OCI-LY3 (cell line): ENCODE measurements at regions not wholly inside any gene's neighbourhood (a gene's known extent, or its start where the extent isn't known, plus 50 kb on each side); places are given as distances from the start of the nearest gene placed in this dataset.

Experiments used
- H2AFZ ChIP-seq: fragments of 200-600, 300-600 bp; shearing (Covaris generic); 2 replicates; pipeline ENCODE4 v1.6.0; 2014; ENCODE audit warnings: antibody characterized with exemption, low read depth, low read length
- H3K27ac ChIP-seq: fragments of 200-600, 300-600 bp; sonication (generic); 2 replicates; pipeline ENCODE4 v1.5.1; 2014; ENCODE audit warnings: mild to moderate bottlenecking, low read length, moderate library complexity, mixed read lengths
- H3K27me3 ChIP-seq: fragments of 200-600, 300-600 bp; sonication (generic); 2 replicates; pipeline ENCODE4 v1.6.1; 2014; ENCODE audit warnings: low read depth, low read length, mixed read lengths
- H3K36me3 ChIP-seq: fragments of 200-600, 300-600 bp; sonication (generic); replicated peaks from 2 replicates; pipeline ENCODE3; 2014; ENCODE audit warnings: low read depth, low read length, mixed read lengths
- H3K4me1 ChIP-seq: fragments of 300-600, 200-600 bp; sonication (generic); 2 replicates; pipeline ENCODE4 v1.6.1; 2014; ENCODE audit warnings: low read length, mixed read lengths
- H3K4me2 ChIP-seq: fragments of 200-600, 300-600 bp; sonication (generic); 2 replicates; pipeline ENCODE4 v1.6.1; 2014; ENCODE audit warnings: low read length, mixed read lengths
- H3K4me3 ChIP-seq: fragments of 300-600, 200-600 bp; sonication (generic); 2 replicates; pipeline ENCODE4 v1.5.1; 2014; ENCODE audit warnings: antibody characterized with exemption, mild to moderate bottlenecking, low read length, moderate library complexity
- H3K79me2 ChIP-seq: fragments of 300-600, 200-600 bp; shearing (Covaris generic); 2 replicates; pipeline ENCODE4 v1.6.1; 2014; ENCODE audit warnings: mild to moderate bottlenecking, low read length, mixed read lengths
- H3K9ac ChIP-seq: fragments of 300-600, 200-600 bp; shearing (Covaris generic); 2 replicates; pipeline ENCODE4 v1.6.0; 2014; ENCODE audit warnings: mild to moderate bottlenecking, low read length, moderate library complexity
- H3K9me3 ChIP-seq: fragments of 200-600, 300-600 bp; shearing (Covaris generic); 2 replicates; pipeline ENCODE4 v1.6.1; 2014; ENCODE audit warnings: low read length, mixed read lengths; ENCODE audit not compliant: insufficient read depth
- H4K20me1 ChIP-seq: fragments of 200-600, 300-600 bp; sonication (generic); 2 replicates; pipeline ENCODE4 v1.6.1; 2016; ENCODE audit warnings: low read length, mixed read lengths; ENCODE audit not compliant: insufficient read depth
- CTCF ChIP-seq: fragments of 200-600, 300-600 bp; sonication (generic); IDR thresholded peaks from 2 replicates; pipeline ENCODE4 v1.5.1; 2014; ENCODE audit warnings: antibody characterized with exemption, low read length, low read depth
- EZH2phosphoT487 ChIP-seq: fragments of 200-600 bp; shearing (Covaris generic); IDR thresholded peaks from 2 replicates; pipeline ENCODE4 v1.6.1; 2018; ENCODE audit warnings: antibody characterized with exemption, mixed run types, low read depth

- no peaks in the 10 kb centered on the region for H3K27me3 ChIP-seq
- no peaks in the 10 kb centered on the region for H3K79me2 ChIP-seq
- no peaks in the 10 kb centered on the region for H3K36me3 ChIP-seq
- H2AFZ ChIP-seq = no peak overlapping the region
- H3K4me2 ChIP-seq = no peak overlapping the region
- no peak overlapping the region for H3K27ac ChIP-seq
- no peak overlapping the region for H3K9ac ChIP-seq
- no peaks in the 10 kb centered on the region for H4K20me1 ChIP-seq
- no peaks in the 10 kb centered on the region for H3K4me1 ChIP-seq
- H3K4me3 ChIP-seq = no peak overlapping the region
- H3K9me3 ChIP-seq = no peaks in the 10 kb centered on the region
- TF ChIP-seq CTCF (no peak), EZH2phosphoT487 (no peak)
Observed at GRCh38 chr4:23648854-23649596, 240.8 kb downstream of the PPARGC1A start.

- TF ChIP-seq EZH2phosphoT487 (no peak), CTCF (no peak)
- Histone ChIP-seq H3K36me3 (no peaks in the 10 kb centered on the region), H3K27ac (no peak overlapping the region), H3K4me1 (no peaks in the 10 kb centered on the region), H3K27me3 (no peaks in the 10 kb centered on the region), H3K9me3 (no peaks in the 10 kb centered on the region), H3K9ac (no peak overlapping the region), H3K79me2 (no peaks in the 10 kb centered on the region), H3K4me2 (no peak overlapping the region), H2AFZ (no peak overlapping the region), H4K20me1 (no peaks in the 10 kb centered on the region), H3K4me3 (no peak overlapping the region)
Observed at GRCh38 chr4:23635468-23635867, 254.4 kb downstream of the PPARGC1A start.

- TF ChIP-seq EZH2phosphoT487 (no peak), CTCF (no peak)
- no peak overlapping the region for H2AFZ ChIP-seq
- H4K20me1 ChIP-seq = no peaks in the 10 kb centered on the region
- no peaks in the 10 kb centered on the region for H3K27me3 ChIP-seq
- no peak overlapping the region for H3K4me3 ChIP-seq
- no peaks in the 10 kb centered on the region for H3K9me3 ChIP-seq
- no peak overlapping the region for H3K4me2 ChIP-seq
- H3K4me1 ChIP-seq = no peaks in the 10 kb centered on the region
- H3K36me3 ChIP-seq = no peaks in the 10 kb centered on the region
- H3K79me2 ChIP-seq = no peaks in the 10 kb centered on the region
- no peak overlapping the region for H3K9ac ChIP-seq
- H3K27ac ChIP-seq = no peak overlapping the region
Observed at GRCh38 chr4:23631255-23631950, 258.4 kb downstream of the PPARGC1A start.

- Histone ChIP-seq H3K27me3 (no peaks in the 10 kb centered on the region), H3K27ac (no peak overlapping the region), H3K9me3 (no peaks in the 10 kb centered on the region), H3K36me3 (no peaks in the 10 kb centered on the region), H3K79me2 (no peaks in the 10 kb centered on the region), H3K9ac (no peak overlapping the region), H2AFZ (no peak overlapping the region), H4K20me1 (no peaks in the 10 kb centered on the region), H3K4me2 (no peak overlapping the region), H3K4me3 (no peak overlapping the region), H3K4me1 (no peaks in the 10 kb centered on the region)
- TF ChIP-seq CTCF (no peak), EZH2phosphoT487 (no peak)
Observed at GRCh38 chr4:23630110-23630509, 259.7 kb downstream of the PPARGC1A start.
